HFFc6 (cell line): ENCODE measurements at regions not wholly inside any gene's neighbourhood (a gene's known extent, or its start where the extent isn't known, plus 50 kb on each side); places are given as distances from the start of the nearest gene placed in this dataset.

Experiments
- DNase-seq: peaks from one replicate; pipeline ENCODE4 v3.0.0-alpha.2; 2018
- H3K27ac Mint-ChIP-seq: 2 replicates; pipeline ENCODE4 v1.8.0; 2020; ENCODE audit warnings: mild to moderate bottlenecking, mixed read lengths
- H3K27me3 Mint-ChIP-seq: 2 replicates; pipeline ENCODE4 v1.8.0; 2021; ENCODE audit warnings: mild to moderate bottlenecking, moderate library complexity, mixed read lengths; ENCODE audit not compliant: insufficient read depth
- H3K36me3 Mint-ChIP-seq: 2 replicates; pipeline ENCODE4 v1.8.0; 2021; ENCODE audit warnings: low read depth, mixed read lengths
- H3K4me1 Mint-ChIP-seq: 2 replicates; pipeline ENCODE4 v1.8.0; 2020; ENCODE audit warnings: low read depth, mixed read lengths
- H3K4me3 Mint-ChIP-seq: 2 replicates; pipeline ENCODE4 v1.8.0; 2020; ENCODE audit warnings: mild to moderate bottlenecking, moderate library complexity, mixed read lengths
- H3K9me3 Mint-ChIP-seq: 2 replicates; pipeline ENCODE4 v1.8.0; 2020; ENCODE audit warnings: mild to moderate bottlenecking, mixed read lengths
- TF ChIP-seq, protein P1 (sequence below): fragments of 200-600 bp; sonication (generic); IDR thresholded peaks from 2 replicates; pipeline ENCODE4 v1.5.0; 2021; ENCODE audit warnings: antibody characterized with exemption, mild to moderate bottlenecking

DNA sequence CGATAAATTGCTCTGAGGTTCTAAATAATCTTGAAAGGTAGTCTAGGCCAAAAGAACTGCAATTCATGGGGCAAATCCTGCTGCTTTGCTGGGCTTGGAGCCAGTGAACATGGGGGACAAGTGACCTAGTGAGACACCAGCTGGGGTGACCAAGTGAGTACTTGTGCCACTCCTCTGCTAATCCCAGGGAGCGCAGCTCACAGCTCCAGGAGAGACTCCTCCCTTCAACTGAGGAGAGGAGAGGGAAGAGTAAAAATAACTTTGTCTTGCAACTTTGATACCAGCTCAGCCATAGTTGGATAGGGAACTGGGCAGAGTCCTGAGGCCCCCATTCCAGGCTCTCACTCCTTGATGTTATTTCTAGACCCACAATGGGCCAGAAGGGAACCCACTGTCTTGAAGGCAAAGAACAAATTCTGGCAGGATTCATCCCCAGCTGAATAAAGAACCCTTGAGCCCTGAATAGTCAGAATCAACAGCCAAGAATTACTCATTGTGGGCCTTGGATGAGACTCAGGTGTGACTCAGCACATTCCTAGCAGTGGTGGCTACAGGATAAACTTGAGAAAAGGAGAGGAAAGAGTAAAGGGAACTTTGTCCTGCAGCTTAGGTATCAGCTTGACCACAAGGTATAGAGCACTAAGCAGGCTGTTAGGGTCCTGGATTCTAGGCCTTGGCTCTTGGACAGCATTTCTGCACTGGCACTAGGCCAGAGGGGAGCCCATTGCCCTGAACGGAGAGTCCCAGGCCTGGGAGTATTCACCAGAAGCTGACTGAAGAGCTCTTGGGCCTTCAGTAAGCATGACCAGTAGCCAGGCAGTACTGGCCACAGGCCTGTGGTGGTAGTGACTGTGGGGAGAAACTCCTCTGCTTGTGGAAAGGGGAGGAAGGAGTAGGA, 288.3 kb upstream of the CDH18 start:
- Mint-ChIP-seq H3K4me1 (peaks cover 28% of the 10 kb centered on the region), H3K36me3 (no peaks in the 10 kb centered on the region), H3K9me3 (no peaks in the 10 kb centered on the region; the same call in 1 of the 2 replicates), H3K4me3 (no peak overlapping the region), H3K27me3 (no peaks in the 10 kb centered on the region), H3K27ac (peak overlapping the region; percentile 81)
- peak; percentile 67 for DNase-seq
- TF ChIP-seq, protein P1, sequence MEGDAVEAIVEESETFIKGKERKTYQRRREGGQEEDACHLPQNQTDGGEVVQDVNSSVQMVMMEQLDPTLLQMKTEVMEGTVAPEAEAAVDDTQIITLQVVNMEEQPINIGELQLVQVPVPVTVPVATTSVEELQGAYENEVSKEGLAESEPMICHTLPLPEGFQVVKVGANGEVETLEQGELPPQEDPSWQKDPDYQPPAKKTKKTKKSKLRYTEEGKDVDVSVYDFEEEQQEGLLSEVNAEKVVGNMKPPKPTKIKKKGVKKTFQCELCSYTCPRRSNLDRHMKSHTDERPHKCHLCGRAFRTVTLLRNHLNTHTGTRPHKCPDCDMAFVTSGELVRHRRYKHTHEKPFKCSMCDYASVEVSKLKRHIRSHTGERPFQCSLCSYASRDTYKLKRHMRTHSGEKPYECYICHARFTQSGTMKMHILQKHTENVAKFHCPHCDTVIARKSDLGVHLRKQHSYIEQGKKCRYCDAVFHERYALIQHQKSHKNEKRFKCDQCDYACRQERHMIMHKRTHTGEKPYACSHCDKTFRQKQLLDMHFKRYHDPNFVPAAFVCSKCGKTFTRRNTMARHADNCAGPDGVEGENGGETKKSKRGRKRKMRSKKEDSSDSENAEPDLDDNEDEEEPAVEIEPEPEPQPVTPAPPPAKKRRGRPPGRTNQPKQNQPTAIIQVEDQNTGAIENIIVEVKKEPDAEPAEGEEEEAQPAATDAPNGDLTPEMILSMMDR, result no peak

DNA sequence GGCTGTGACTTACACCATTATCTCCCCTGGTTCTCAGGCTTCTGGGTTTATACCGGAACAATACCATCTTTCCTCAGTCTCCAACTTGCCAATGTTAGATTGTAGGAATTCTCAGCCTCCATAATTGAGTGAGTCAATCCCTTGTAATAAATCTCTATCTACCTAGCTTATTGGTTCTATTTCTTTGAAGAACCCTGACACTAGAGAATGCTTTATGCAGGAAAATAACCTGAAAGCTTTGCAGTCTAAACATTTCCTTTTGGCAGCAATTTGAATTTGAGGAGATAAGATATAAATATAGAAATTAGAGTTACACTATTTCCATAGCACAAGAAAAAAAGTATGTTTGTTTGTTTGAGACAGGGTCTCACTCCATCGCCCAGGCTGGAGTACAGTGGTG, 278.1 kb upstream of the CDH18 start:
- TF ChIP-seq, protein P1, result no peak
- no peak for DNase-seq

DNA sequence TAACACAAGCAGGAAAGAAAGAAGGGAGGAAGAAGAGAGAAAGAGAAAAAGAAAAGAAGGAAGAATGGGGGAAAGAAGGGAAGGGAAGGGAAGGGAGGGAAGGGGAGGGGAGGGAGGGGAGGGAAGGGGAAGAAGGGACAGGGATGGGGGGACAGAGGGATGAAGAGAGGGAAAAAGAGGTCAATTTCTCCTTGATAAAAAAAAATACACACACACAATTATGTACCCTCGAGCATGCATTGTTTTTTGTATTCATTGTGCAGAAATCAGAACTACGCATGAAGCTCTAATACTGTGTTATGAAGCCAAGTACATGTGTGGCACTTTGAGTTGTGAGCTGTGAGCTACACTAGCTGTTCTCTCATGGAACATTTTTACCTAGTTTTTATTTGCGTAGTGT, 274.9 kb upstream of the CDH18 start:
- H3K27ac Mint-ChIP-seq, result no peak overlapping the region
- no peak overlapping the region for H3K4me3 Mint-ChIP-seq
- DNase-seq, result no peak
- H3K27me3 Mint-ChIP-seq, result no peaks in the 10 kb centered on the region
- TF ChIP-seq, protein P1, result no peak
- H3K36me3 Mint-ChIP-seq, result no peaks in the 10 kb centered on the region
- no peaks in the 10 kb centered on the region for H3K4me1 Mint-ChIP-seq
- H3K9me3 Mint-ChIP-seq, result no peaks in the 10 kb centered on the region; the same call in 1 of the 2 replicates

More for the DNA sequence above, 278.1 kb upstream of the CDH18 start:
- H3K4me3 Mint-ChIP-seq, result no peak overlapping the region
- H3K36me3 Mint-ChIP-seq, result no peaks in the 10 kb centered on the region
- no peaks in the 10 kb centered on the region; the same call in 1 of the 2 replicates for H3K9me3 Mint-ChIP-seq
- H3K27ac Mint-ChIP-seq, result no peak overlapping the region
- H3K27me3 Mint-ChIP-seq, result no peaks in the 10 kb centered on the region
- no peaks in the 10 kb centered on the region for H3K4me1 Mint-ChIP-seq

DNA sequence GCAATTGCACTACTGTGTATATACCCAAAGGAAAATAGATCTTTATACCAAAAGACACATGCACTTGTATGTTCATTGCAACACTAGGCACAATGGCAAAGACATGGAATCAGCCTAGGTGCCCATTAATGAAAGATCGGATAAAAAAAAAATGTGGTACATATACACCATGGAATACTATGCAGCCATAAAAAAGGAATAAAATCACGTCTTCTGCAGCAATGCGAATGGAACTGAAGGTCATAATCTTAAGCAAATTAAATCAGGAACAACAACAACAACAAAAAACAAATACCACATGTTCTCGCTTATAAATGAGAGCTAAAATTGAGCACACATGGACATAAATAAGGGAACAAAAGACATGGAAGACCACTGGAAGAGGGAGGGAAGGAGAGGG, 266.7 kb upstream of the CDH18 start:
- no peaks in the 10 kb centered on the region for H3K36me3 Mint-ChIP-seq
- H3K27ac Mint-ChIP-seq, result no peak overlapping the region
- no peak overlapping the region for H3K4me3 Mint-ChIP-seq
- H3K27me3 Mint-ChIP-seq, result no peaks in the 10 kb centered on the region
- TF ChIP-seq, protein P1, result no peak
- DNase-seq, result no peak
- no peaks in the 10 kb centered on the region for H3K9me3 Mint-ChIP-seq
- no peaks in the 10 kb centered on the region for H3K4me1 Mint-ChIP-seq

DNA sequence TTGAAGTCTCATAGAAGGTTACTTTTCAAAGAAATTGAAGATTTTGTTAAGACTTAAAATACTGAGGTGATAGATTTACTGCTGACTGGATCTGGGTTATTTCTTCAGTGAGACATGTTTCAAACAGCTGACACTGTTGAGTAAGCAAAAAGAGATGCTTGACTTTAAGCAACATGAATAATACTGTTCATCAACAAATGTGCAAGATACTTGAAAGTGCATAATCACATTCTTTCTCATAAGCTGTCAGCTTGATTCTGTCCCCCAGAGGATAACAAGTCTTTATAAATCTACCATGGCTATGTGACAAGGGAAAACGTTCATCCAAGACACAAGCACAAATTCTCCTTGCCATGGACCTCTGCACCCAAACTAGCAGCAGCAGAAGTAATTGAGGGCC, 260.1 kb upstream of the CDH18 start:
- H3K4me1 Mint-ChIP-seq, result no peaks in the 10 kb centered on the region
- no peaks in the 10 kb centered on the region for H3K27me3 Mint-ChIP-seq
- no peaks in the 10 kb centered on the region for H3K36me3 Mint-ChIP-seq
- TF ChIP-seq, protein P1, result no peak
- H3K9me3 Mint-ChIP-seq, result no peaks in the 10 kb centered on the region
- no peak overlapping the region for H3K27ac Mint-ChIP-seq
- H3K4me3 Mint-ChIP-seq, result no peak overlapping the region
- no peak for DNase-seq
